ENCODE measurements at regions not wholly inside any gene's neighbourhood (a gene's known extent, or its start where the extent isn't known, plus 50 kb on each side); places are given as distances from the start of the nearest gene placed in this dataset.

- no peak for DNase-seq (ENCODE audit: extremely low spot score)
- Histone ChIP-seq H3K4me1 (ENCODE audit: insufficient read depth) (no peaks in the 10 kb centered on the region), H3K27ac (ENCODE audit: low read depth) (no peak overlapping the region), H3K36me3 (ENCODE audit: insufficient read depth) (no peaks in the 10 kb centered on the region), H3K4me3 (ENCODE audit: low read depth, low read length) (no peak overlapping the region)
- 98% methylated on average over 2 of the region's 2 CpGs for WGBS
These were observed 264.0 kb upstream of the NFE2L3 start for GRCh38 chr7:25887795-25888559.

GRCh38 chr7:25889765-25890164, 262.2 kb upstream of the NFE2L3 start:
- H3K27ac ChIP-seq (ENCODE audit: low read depth): no peak overlapping the region
- H3K4me1 ChIP-seq (ENCODE audit: insufficient read depth): no peaks in the 10 kb centered on the region
- H3K4me3 ChIP-seq (ENCODE audit: low read depth, low read length): no peak overlapping the region
- WGBS: 23% methylated on average over 7 of the region's 7 CpGs
- no peak for DNase-seq (ENCODE audit: extremely low spot score)
- no peaks in the 10 kb centered on the region for H3K36me3 ChIP-seq (ENCODE audit: insufficient read depth)

- H3K4me3 ChIP-seq (ENCODE audit: low read depth, low read length): no peak overlapping the region
- no peaks in the 10 kb centered on the region for H3K4me1 ChIP-seq (ENCODE audit: insufficient read depth)
- no peaks in the 10 kb centered on the region for H3K36me3 ChIP-seq (ENCODE audit: insufficient read depth)
- 79% methylated on average over 4 of the region's 4 CpGs for WGBS
- no peak for DNase-seq (ENCODE audit: extremely low spot score)
- no peak overlapping the region for H3K27ac ChIP-seq (ENCODE audit: low read depth)
These were observed 260.4 kb upstream of the NFE2L3 start for GRCh38 chr7:25891591-25891990.

- H3K27ac ChIP-seq (ENCODE audit: low read depth): no peak overlapping the region
- no peaks in the 10 kb centered on the region for H3K36me3 ChIP-seq (ENCODE audit: insufficient read depth)
- DNase-seq (ENCODE audit: extremely low spot score): no peak
- no peak overlapping the region for H3K4me3 ChIP-seq (ENCODE audit: low read depth, low read length)
- H3K4me1 ChIP-seq (ENCODE audit: insufficient read depth): no peaks in the 10 kb centered on the region
- 23% methylated on average over 1 of the region's 1 CpG for WGBS
These were observed 258.6 kb upstream of the NFE2L3 start for GRCh38 chr7:25893436-25893835.

- H3K4me1 ChIP-seq (ENCODE audit: insufficient read depth): no peaks in the 10 kb centered on the region
- H3K27ac ChIP-seq (ENCODE audit: low read depth): no peak overlapping the region
- no peak overlapping the region for H3K4me3 ChIP-seq (ENCODE audit: low read depth, low read length)
- H3K36me3 ChIP-seq (ENCODE audit: insufficient read depth): no peaks in the 10 kb centered on the region
- DNase-seq (ENCODE audit: extremely low spot score): no peak
- WGBS: 81% methylated on average over 7 of the region's 7 CpGs
These were observed 257.7 kb upstream of the NFE2L3 start for GRCh38 chr7:25894002-25894901.

- H3K36me3 ChIP-seq (ENCODE audit: insufficient read depth): no peaks in the 10 kb centered on the region
- no peak overlapping the region for H3K4me3 ChIP-seq (ENCODE audit: low read depth, low read length)
- no peaks in the 10 kb centered on the region for H3K4me1 ChIP-seq (ENCODE audit: insufficient read depth)
- 20% methylated on average over 30 of the region's 30 CpGs for WGBS
- DNase-seq (ENCODE audit: extremely low spot score): no peak
- H3K27ac ChIP-seq (ENCODE audit: low read depth): no peak overlapping the region
These were observed 256.9 kb upstream of the NFE2L3 start for GRCh38 chr7:25894902-25895791.

- Histone ChIP-seq H3K4me3 (ENCODE audit: low read depth, low read length) (no peak overlapping the region), H3K27ac (ENCODE audit: low read depth) (no peak overlapping the region), H3K4me1 (ENCODE audit: insufficient read depth) (no peaks in the 10 kb centered on the region), H3K36me3 (ENCODE audit: insufficient read depth) (no peaks in the 10 kb centered on the region)
- no peak for DNase-seq (ENCODE audit: extremely low spot score)
- 42% methylated on average over 6 of the region's 6 CpGs for WGBS
These were observed 256.2 kb upstream of the NFE2L3 start for GRCh38 chr7:25895792-25896171.

- no peak for DNase-seq (ENCODE audit: extremely low spot score)
- 68% methylated on average over 8 of the region's 8 CpGs for WGBS
- no peaks in the 10 kb centered on the region for H3K4me1 ChIP-seq (ENCODE audit: insufficient read depth)
- no peaks in the 10 kb centered on the region for H3K36me3 ChIP-seq (ENCODE audit: insufficient read depth)
- H3K4me3 ChIP-seq (ENCODE audit: low read depth, low read length): no peak overlapping the region
- no peak overlapping the region for H3K27ac ChIP-seq (ENCODE audit: low read depth)
These were observed 254.7 kb upstream of the NFE2L3 start for GRCh38 chr7:25897261-25897782.

- Histone ChIP-seq H3K36me3 (ENCODE audit: insufficient read depth) (no peaks in the 10 kb centered on the region), H3K4me1 (ENCODE audit: insufficient read depth) (no peaks in the 10 kb centered on the region), H3K4me3 (ENCODE audit: low read depth, low read length) (no peak overlapping the region), H3K27ac (ENCODE audit: low read depth) (no peak overlapping the region)
- DNase-seq (ENCODE audit: extremely low spot score): no peak
- 83% methylated on average over 3 of the region's 3 CpGs for WGBS
These were observed 251.8 kb upstream of the NFE2L3 start for GRCh38 chr7:25900245-25900644.

GRCh38 chr7:25900877-25901276, 251.1 kb upstream of the NFE2L3 start:
- Histone ChIP-seq H3K4me1 (ENCODE audit: insufficient read depth) (no peaks in the 10 kb centered on the region), H3K4me3 (ENCODE audit: low read depth, low read length) (no peak overlapping the region), H3K27ac (ENCODE audit: low read depth) (no peak overlapping the region), H3K36me3 (ENCODE audit: insufficient read depth) (no peaks in the 10 kb centered on the region)
- no peak for DNase-seq (ENCODE audit: extremely low spot score)
- WGBS: 63% methylated on average over 3 of the region's 3 CpGs

GRCh38 chr7:25901658-25902057, 250.3 kb upstream of the NFE2L3 start:
- 75% methylated on average over 1 of the region's 1 CpG for WGBS
- H3K36me3 ChIP-seq (ENCODE audit: insufficient read depth): no peaks in the 10 kb centered on the region
- DNase-seq (ENCODE audit: extremely low spot score): no peak
- no peak overlapping the region for H3K27ac ChIP-seq (ENCODE audit: low read depth)
- H3K4me1 ChIP-seq (ENCODE audit: insufficient read depth): no peaks in the 10 kb centered on the region
- H3K4me3 ChIP-seq (ENCODE audit: low read depth, low read length): no peak overlapping the region

- Histone ChIP-seq H3K27ac (ENCODE audit: low read depth) (no peak overlapping the region), H3K4me3 (ENCODE audit: low read depth, low read length) (no peak overlapping the region), H3K4me1 (ENCODE audit: insufficient read depth) (no peaks in the 10 kb centered on the region), H3K36me3 (ENCODE audit: insufficient read depth) (no peaks in the 10 kb centered on the region)
- no peak for DNase-seq (ENCODE audit: extremely low spot score)
- WGBS: 79% methylated on average over 3 of the region's 3 CpGs
These were observed 246.0 kb upstream of the NFE2L3 start for GRCh38 chr7:25906003-25906402.

- Histone ChIP-seq H3K27ac (ENCODE audit: low read depth) (no peak overlapping the region), H3K4me1 (ENCODE audit: insufficient read depth) (no peaks in the 10 kb centered on the region), H3K4me3 (ENCODE audit: low read depth, low read length) (no peak overlapping the region), H3K36me3 (ENCODE audit: insufficient read depth) (no peaks in the 10 kb centered on the region)
- 85% methylated on average over 5 of the region's 5 CpGs for WGBS
- DNase-seq (ENCODE audit: extremely low spot score): no peak
These were observed 245.2 kb upstream of the NFE2L3 start for GRCh38 chr7:25906760-25907159.

Measured in urinary bladder (tissue), 3 donors.